Stimulated activated CD8-positive, alpha-beta memory T cell treated with anti-CD3 and anti-CD28 coated beads, Interleukin-12 subunit alpha, Interleukin-12 subunit beta, amount 100 ng/mL, for 1 hour (primary cell): ENCODE measurements at regions not wholly inside any gene's neighbourhood (a gene's known extent, or its start where the extent isn't known, plus 50 kb on each side); places are given as distances from the start of the nearest gene placed in this dataset.

Experiments used
- DNase-seq: peaks from one replicate; pipeline ENCODE4 v3.0.0-alpha.2; 2020; ENCODE audit warnings: low read depth

GRCh38 chr21:28342212-28342810, 650.4 kb downstream of the LTN1 start:
- no peak for DNase-seq

GRCh38 chr21:28339403-28339802, 653.3 kb downstream of the LTN1 start:
- no peak for DNase-seq

- DNase-seq = no peak
Observed at GRCh38 chr21:28338701-28339305, 653.9 kb downstream of the LTN1 start.

GRCh38 chr21:28337315-28337714, 655.4 kb downstream of the LTN1 start:
- no peak for DNase-seq

- DNase-seq = no peak
Observed at GRCh38 chr21:28336314-28336713, 656.4 kb downstream of the LTN1 start.

- DNase-seq = no peak
Observed at GRCh38 chr21:28334407-28334806, 658.3 kb downstream of the LTN1 start.

- DNase-seq = no peak
Observed at GRCh38 chr21:28333578-28334075, 659.0 kb downstream of the LTN1 start.

- no peak for DNase-seq
Observed at GRCh38 chr21:28332796-28333195, 659.9 kb downstream of the LTN1 start.

GRCh38 chr21:28325618-28326017, 667.1 kb downstream of the LTN1 start:
- no peak for DNase-seq

- no peak for DNase-seq
Observed at GRCh38 chr21:28324690-28325089, 668.0 kb downstream of the LTN1 start.

GRCh38 chr21:28317177-28317950, 675.3 kb downstream of the LTN1 start:
- DNase-seq = no peak

GRCh38 chr21:28311411-28312190, 681.1 kb downstream of the LTN1 start:
- no peak for DNase-seq

- DNase-seq = no peak
Observed at GRCh38 chr21:28310711-28311110, 682.0 kb downstream of the LTN1 start.

- no peak for DNase-seq
Observed at GRCh38 chr21:28310171-28310685, 682.4 kb downstream of the LTN1 start.

GRCh38 chr21:28309596-28309995, 683.1 kb downstream of the LTN1 start:
- no peak for DNase-seq

GRCh38 chr21:28308516-28308915, 684.2 kb downstream of the LTN1 start:
- DNase-seq = no peak

- DNase-seq = no peak
Observed at GRCh38 chr21:28299946-28300345, 692.7 kb downstream of the LTN1 start.

- no peak for DNase-seq
Observed at GRCh38 chr21:28298251-28298672, 694.4 kb downstream of the LTN1 start.

GRCh38 chr21:28294051-28294450, 698.6 kb downstream of the LTN1 start:
- DNase-seq = no peak

- no peak for DNase-seq
Observed at GRCh38 chr21:28283641-28284490, 708.8 kb downstream of the LTN1 start.

GRCh38 chr21:28282833-28283232, 709.8 kb downstream of the LTN1 start:
- no peak for DNase-seq
